ENCODE measurements at regions not wholly inside any gene's neighbourhood (a gene's known extent, or its start where the extent isn't known, plus 50 kb on each side); places are given as distances from the start of the nearest gene placed in this dataset.

- no peak for DNase-seq (ENCODE audit: low read depth in 2 of 3, low spot score in 2 of 3)
Measured at GRCh38 chr6:23183846-23184245, 614.5 kb downstream of the HDGFL1 start.

GRCh38 chr6:23184351-23184750, 615.0 kb downstream of the HDGFL1 start:
- no peak for DNase-seq (ENCODE audit: low read depth in 2 of 3, low spot score in 2 of 3)

GRCh38 chr6:23195487-23195886, 626.1 kb downstream of the HDGFL1 start:
- DNase-seq (ENCODE audit: low read depth in 2 of 3, low spot score in 2 of 3) = no peak

GRCh38 chr6:23199541-23199940, 630.2 kb downstream of the HDGFL1 start:
- no peak for DNase-seq (ENCODE audit: low read depth in 2 of 3, low spot score in 2 of 3)

GRCh38 chr6:23200946-23201345, 631.6 kb downstream of the HDGFL1 start:
- DNase-seq (ENCODE audit: low read depth in 2 of 3, low spot score in 2 of 3) = no peak

GRCh38 chr6:23202207-23202606, 632.8 kb downstream of the HDGFL1 start:
- DNase-seq (ENCODE audit: low read depth in 2 of 3, low spot score in 2 of 3) = no peak

- DNase-seq (ENCODE audit: low read depth in 2 of 3, low spot score in 2 of 3) = no peak
Measured at GRCh38 chr6:23212398-23212797, 643.0 kb downstream of the HDGFL1 start.

GRCh38 chr6:23213193-23213592, 643.8 kb downstream of the HDGFL1 start:
- no peak for DNase-seq (ENCODE audit: low read depth in 2 of 3, low spot score in 2 of 3)

- DNase-seq (ENCODE audit: low read depth in 2 of 3, low spot score in 2 of 3) = no peak
Measured at GRCh38 chr6:23213651-23214050, 644.3 kb downstream of the HDGFL1 start.

GRCh38 chr6:23218751-23219150, 649.4 kb downstream of the HDGFL1 start:
- DNase-seq (ENCODE audit: low read depth in 2 of 3, low spot score in 2 of 3) = no peak

GRCh38 chr6:23222724-23223123, 653.4 kb downstream of the HDGFL1 start:
- no peak for DNase-seq (ENCODE audit: low read depth in 2 of 3, low spot score in 2 of 3)

- no peak for DNase-seq (ENCODE audit: low read depth in 2 of 3, low spot score in 2 of 3)
Measured at GRCh38 chr6:23224540-23224939, 655.2 kb downstream of the HDGFL1 start.

GRCh38 chr6:23228439-23229024, 659.2 kb downstream of the HDGFL1 start:
- DNase-seq (ENCODE audit: low read depth in 2 of 3, low spot score in 2 of 3) = peak in 1 of 3 donors; percentile 8

GRCh38 chr6:23243854-23244253, 674.5 kb downstream of the HDGFL1 start:
- no peak for DNase-seq (ENCODE audit: low read depth in 2 of 3, low spot score in 2 of 3)

GRCh38 chr6:23244300-23244699, 674.9 kb downstream of the HDGFL1 start:
- DNase-seq (ENCODE audit: low read depth in 2 of 3, low spot score in 2 of 3) = no peak

- DNase-seq (ENCODE audit: low read depth in 2 of 3, low spot score in 2 of 3) = no peak
Measured at GRCh38 chr6:23245572-23245971, 676.2 kb downstream of the HDGFL1 start.

GRCh38 chr6:23246896-23247295, 677.5 kb downstream of the HDGFL1 start:
- DNase-seq (ENCODE audit: low read depth in 2 of 3, low spot score in 2 of 3) = no peak

GRCh38 chr6:23250556-23250955, 681.2 kb downstream of the HDGFL1 start:
- peak in 1 of 3 donors; percentile 30 for DNase-seq (ENCODE audit: low read depth in 2 of 3, low spot score in 2 of 3)

GRCh38 chr6:23262864-23263263, 693.5 kb downstream of the HDGFL1 start:
- no peak for DNase-seq (ENCODE audit: low read depth in 2 of 3, low spot score in 2 of 3)

- no peak for DNase-seq (ENCODE audit: low read depth in 2 of 3, low spot score in 2 of 3)
Measured at GRCh38 chr6:23265270-23265669, 695.9 kb downstream of the HDGFL1 start.

GRCh38 chr6:23266536-23266935, 697.2 kb downstream of the HDGFL1 start:
- DNase-seq (ENCODE audit: low read depth in 2 of 3, low spot score in 2 of 3) = no peak

- no peak for DNase-seq (ENCODE audit: low read depth in 2 of 3, low spot score in 2 of 3)
Measured at GRCh38 chr6:23267651-23268050, 698.3 kb downstream of the HDGFL1 start.

GRCh38 chr6:23268348-23268747, 699.0 kb downstream of the HDGFL1 start:
- no peak for DNase-seq (ENCODE audit: low read depth in 2 of 3, low spot score in 2 of 3)

Measured in hematopoietic multipotent progenitor cell (in vitro differentiated cells).